ENCODE measurements at regions not wholly inside any gene's neighbourhood (a gene's known extent, or its start where the extent isn't known, plus 50 kb on each side); places are given as distances from the start of the nearest gene placed in this dataset.

DNA sequence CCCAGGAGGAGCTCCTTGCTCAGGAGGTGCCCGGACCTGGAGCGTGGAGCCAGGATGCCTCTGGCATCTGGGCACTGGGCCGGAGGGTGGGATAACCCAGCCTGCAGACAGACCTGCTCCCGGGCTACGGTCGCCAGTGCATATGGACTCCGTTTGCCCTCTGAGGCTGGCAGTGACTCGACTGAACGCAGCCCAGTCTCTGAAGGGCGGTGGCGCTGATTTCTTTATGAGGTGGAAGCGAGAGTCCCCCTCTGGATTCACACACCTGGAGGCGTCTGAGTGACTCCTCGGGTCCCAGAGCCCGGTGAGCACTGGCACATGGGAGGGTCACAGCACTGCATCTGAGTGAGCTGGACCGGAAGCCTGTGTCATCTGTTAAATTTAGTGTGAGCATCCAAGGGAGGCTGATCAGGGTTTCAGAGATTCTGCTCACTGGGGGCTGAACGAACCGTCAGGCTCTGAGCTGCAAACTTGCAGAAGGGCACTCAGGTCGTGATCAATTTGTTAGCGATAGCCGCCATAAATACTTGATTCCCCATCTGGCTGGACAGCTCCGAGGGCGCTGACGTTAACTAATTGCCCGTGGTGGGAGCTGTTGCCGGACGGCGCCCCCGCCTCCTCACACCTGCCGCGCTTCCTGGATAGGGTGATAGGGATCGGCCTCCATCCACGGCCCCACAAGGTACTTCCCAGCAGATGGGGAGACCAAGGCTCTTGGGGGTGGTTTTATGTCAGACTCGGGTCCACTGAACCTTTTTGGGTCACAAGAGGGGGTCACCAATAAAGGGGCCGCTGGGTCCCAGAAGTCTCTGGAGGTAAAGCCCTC lies 60.7 kb upstream of the TTC34 start:
- no peak overlapping the region for H3K4me2 ChIP-seq (ENCODE audit: low read depth, low read length, poor library complexity, severe bottlenecking)
- H3F3A ChIP-seq (ENCODE audit: insufficient read depth), result no peaks in the 10 kb centered on the region
- no peaks in the 10 kb centered on the region for H3K27me3 ChIP-seq (ENCODE audit: low read length)

DNA sequence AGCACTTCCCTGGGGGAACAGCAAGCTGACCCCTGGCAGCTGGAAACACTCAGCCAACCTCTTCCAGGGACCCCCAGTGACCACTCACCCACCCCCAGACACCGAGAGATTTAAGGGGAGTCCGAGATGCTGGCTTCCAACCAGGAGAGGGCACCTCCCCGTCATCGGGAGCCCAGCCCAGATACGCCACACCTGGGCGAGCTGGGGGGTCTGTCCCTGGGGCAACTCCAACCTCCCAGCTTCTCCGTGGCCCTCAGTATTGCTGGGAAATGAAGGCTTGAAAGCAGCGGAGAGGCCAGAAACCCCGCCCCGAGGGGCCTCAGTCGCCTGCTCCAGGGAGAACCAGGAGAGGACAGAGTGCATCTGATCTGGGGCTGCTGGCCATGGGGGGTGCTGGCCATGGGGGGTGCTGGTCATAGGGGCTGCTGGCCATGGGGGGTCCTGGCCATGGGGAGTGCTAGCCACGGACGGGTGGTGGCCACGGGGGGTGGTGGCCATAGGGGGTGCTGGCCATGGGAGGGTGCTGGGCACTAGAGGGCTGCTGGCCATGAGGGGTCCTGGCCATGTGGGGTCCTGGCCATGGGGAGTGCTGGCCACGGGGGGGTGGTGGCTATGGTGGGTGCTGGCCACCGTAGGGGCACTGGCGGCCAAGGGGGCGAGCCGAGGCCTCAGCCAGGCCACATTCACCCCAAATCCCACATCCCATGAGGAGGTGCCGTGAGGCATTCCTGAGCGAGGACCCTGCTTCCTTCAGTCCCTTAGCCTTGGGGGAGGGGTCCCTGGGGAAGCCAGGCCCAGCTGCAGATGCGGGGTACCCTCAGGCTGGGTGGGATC lies 61.5 kb upstream of the TTC34 start:
- Histone ChIP-seq H3K27ac (ENCODE audit: low read depth, low read length) (no peak overlapping the region), H2AFZ (ENCODE audit: low read depth, low read length, severe bottlenecking) (no peak overlapping the region), H3K36me3 (ENCODE audit: low read length) (no peaks in the 10 kb centered on the region), H3F3A (ENCODE audit: insufficient read depth) (no peaks in the 10 kb centered on the region), H3K9me2 (replicated peaks; ENCODE audit: insufficient read depth, low read length) (no peaks in the 10 kb centered on the region), H3K4me3 (ENCODE audit: insufficient read depth, low read length, poor library complexity, severe bottlenecking) (no peak overlapping the region), H3K79me2 (ENCODE audit: insufficient read depth, low read length) (no peaks in the 10 kb centered on the region), H4K20me1 (ENCODE audit: low read depth, low read length) (no peaks in the 10 kb centered on the region), H3K27me3 (ENCODE audit: low read length) (no peaks in the 10 kb centered on the region), H3K4me2 (ENCODE audit: low read depth, low read length, poor library complexity, severe bottlenecking) (no peak overlapping the region), H3K9ac (ENCODE audit: low read length) (no peak overlapping the region), H3K9me3 (ENCODE audit: insufficient read depth, low read length) (no peaks in the 10 kb centered on the region)
- TF ChIP-seq, protein P1, sequence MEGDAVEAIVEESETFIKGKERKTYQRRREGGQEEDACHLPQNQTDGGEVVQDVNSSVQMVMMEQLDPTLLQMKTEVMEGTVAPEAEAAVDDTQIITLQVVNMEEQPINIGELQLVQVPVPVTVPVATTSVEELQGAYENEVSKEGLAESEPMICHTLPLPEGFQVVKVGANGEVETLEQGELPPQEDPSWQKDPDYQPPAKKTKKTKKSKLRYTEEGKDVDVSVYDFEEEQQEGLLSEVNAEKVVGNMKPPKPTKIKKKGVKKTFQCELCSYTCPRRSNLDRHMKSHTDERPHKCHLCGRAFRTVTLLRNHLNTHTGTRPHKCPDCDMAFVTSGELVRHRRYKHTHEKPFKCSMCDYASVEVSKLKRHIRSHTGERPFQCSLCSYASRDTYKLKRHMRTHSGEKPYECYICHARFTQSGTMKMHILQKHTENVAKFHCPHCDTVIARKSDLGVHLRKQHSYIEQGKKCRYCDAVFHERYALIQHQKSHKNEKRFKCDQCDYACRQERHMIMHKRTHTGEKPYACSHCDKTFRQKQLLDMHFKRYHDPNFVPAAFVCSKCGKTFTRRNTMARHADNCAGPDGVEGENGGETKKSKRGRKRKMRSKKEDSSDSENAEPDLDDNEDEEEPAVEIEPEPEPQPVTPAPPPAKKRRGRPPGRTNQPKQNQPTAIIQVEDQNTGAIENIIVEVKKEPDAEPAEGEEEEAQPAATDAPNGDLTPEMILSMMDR (IDR thresholded peaks at IDR 0.05; ENCODE audit: insufficient read depth, low read length, poor library complexity, severe bottlenecking), result no peak
- no peak for TF ChIP-seq EZH2phosphoT487 (conservative IDR thresholded peaks at IDR 0.05; ENCODE audit: low read length)

More for the DNA sequence above, 60.7 kb upstream of the TTC34 start:
- TF ChIP-seq, protein P1 (IDR thresholded peaks at IDR 0.05; ENCODE audit: insufficient read depth, low read length, poor library complexity, severe bottlenecking), result no peak
- no peak for TF ChIP-seq EZH2phosphoT487 (conservative IDR thresholded peaks at IDR 0.05; ENCODE audit: low read length)
- no peak overlapping the region for H2AFZ ChIP-seq (ENCODE audit: low read depth, low read length, severe bottlenecking)
- no peak overlapping the region for H3K27ac ChIP-seq (ENCODE audit: low read depth, low read length)
- H3K4me3 ChIP-seq (ENCODE audit: insufficient read depth, low read length, poor library complexity, severe bottlenecking), result no peak overlapping the region
- H3K9me2 ChIP-seq (replicated peaks; ENCODE audit: insufficient read depth, low read length), result no peaks in the 10 kb centered on the region
- no peak overlapping the region for H3K9ac ChIP-seq (ENCODE audit: low read length)
- H4K20me1 ChIP-seq (ENCODE audit: low read depth, low read length), result no peaks in the 10 kb centered on the region
- no peaks in the 10 kb centered on the region for H3K36me3 ChIP-seq (ENCODE audit: low read length)
- H3K79me2 ChIP-seq (ENCODE audit: insufficient read depth, low read length), result no peaks in the 10 kb centered on the region
- H3K9me3 ChIP-seq (ENCODE audit: insufficient read depth, low read length), result no peaks in the 10 kb centered on the region

DNA sequence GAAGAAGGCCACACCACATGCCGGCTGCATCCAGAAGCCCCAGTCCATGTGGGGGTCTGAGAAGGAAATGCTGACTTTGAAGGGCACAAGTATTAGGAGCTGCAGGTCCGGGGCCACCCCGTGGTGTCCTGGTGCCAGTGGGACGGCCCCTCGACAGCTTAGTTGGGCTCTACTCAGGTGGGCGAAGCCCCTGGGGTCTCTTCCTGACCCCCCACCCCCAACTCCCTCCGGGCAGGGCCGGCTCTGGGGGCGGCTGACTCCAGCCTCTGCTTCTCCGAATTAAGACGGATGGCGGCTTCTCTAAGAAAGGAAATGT lies 62.1 kb upstream of the TTC34 start:
- H3F3A ChIP-seq (ENCODE audit: insufficient read depth), result no peaks in the 10 kb centered on the region
- no peaks in the 10 kb centered on the region for H3K27me3 ChIP-seq (ENCODE audit: low read length)
- H3K9ac ChIP-seq (ENCODE audit: low read length), result no peak overlapping the region
- no peak overlapping the region for H3K27ac ChIP-seq (ENCODE audit: low read depth, low read length)
- no peaks in the 10 kb centered on the region for H4K20me1 ChIP-seq (ENCODE audit: low read depth, low read length)
- no peak for TF ChIP-seq EZH2phosphoT487 (conservative IDR thresholded peaks at IDR 0.05; ENCODE audit: low read length)
- TF ChIP-seq, protein P1 (IDR thresholded peaks at IDR 0.05; ENCODE audit: insufficient read depth, low read length, poor library complexity, severe bottlenecking), result no peak
- H3K9me2 ChIP-seq (replicated peaks; ENCODE audit: insufficient read depth, low read length), result no peaks in the 10 kb centered on the region
- no peak overlapping the region for H2AFZ ChIP-seq (ENCODE audit: low read depth, low read length, severe bottlenecking)
- no peaks in the 10 kb centered on the region for H3K36me3 ChIP-seq (ENCODE audit: low read length)
- H3K4me2 ChIP-seq (ENCODE audit: low read depth, low read length, poor library complexity, severe bottlenecking), result no peak overlapping the region
- no peaks in the 10 kb centered on the region for H3K9me3 ChIP-seq (ENCODE audit: insufficient read depth, low read length)
- no peaks in the 10 kb centered on the region for H3K79me2 ChIP-seq (ENCODE audit: insufficient read depth, low read length)
- H3K4me3 ChIP-seq (ENCODE audit: insufficient read depth, low read length, poor library complexity, severe bottlenecking), result no peak overlapping the region

All from SU-DHL-6 (cell line).